GM18499 (cell line): ENCODE measurements at regions not wholly inside any gene's neighbourhood (a gene's known extent, or its start where the extent isn't known, plus 50 kb on each side); places are given as distances from the start of the nearest gene placed in this dataset.

ENCODE experiments used
- ATAC-seq: cut with Tn5 transposase; IDR thresholded peaks from one replicate; pipeline ENCODE4 v1.9.1; 2021; ENCODE audit warnings: moderate number of reproducible peaks; ENCODE audit not compliant: insufficient read depth, unreplicated experiment

DNA sequence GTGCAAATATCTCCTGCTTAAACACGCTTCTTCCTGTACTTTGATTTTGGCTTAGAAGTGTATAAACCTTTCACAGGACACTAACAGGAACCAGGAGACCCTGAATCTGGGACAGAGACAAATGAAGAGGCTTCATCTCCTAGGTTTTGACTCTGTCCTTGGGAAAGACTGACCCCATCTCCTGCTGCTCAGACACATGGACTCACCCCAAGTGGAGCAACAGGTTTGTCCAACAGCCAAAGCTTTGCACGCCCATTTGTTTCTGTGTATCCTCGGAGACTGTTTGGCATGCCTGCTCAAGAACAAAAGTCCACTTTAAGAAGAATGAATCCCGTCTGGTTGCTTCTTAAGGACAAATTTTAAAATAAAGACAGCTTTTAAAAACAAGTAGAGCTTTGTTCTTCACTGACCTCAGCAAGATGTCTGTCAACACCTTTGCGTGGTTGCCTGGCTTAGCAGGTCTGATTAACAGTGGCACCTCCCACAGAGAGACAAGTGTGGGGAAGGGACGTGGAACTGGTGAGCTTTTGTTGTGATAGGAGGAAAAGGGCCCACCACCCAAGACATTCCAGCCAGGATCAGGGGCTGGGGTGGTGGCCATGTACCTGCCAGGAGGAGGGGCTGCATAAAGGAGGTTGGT, 202.6 kb downstream of the SOD2 start:
- no peak for ATAC-seq

DNA sequence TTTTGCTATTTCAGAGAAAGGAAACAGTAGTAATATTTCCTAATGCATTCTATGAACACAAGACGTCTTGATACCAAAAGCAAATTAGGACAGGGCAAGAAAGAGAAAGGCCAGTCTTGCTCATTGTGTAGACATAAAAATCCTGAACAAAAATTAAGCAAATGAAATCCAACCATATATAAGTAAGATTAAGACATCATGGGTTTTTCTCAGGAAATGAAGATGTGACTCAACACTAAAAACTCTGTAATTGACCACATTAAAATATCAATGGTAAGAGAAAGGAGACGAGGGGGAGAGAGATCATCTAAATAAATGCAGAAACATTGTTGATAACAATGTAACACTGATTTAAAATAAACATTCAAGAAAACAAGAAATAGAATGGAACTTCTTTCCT, 205.4 kb downstream of the SOD2 start:
- no peak for ATAC-seq

DNA sequence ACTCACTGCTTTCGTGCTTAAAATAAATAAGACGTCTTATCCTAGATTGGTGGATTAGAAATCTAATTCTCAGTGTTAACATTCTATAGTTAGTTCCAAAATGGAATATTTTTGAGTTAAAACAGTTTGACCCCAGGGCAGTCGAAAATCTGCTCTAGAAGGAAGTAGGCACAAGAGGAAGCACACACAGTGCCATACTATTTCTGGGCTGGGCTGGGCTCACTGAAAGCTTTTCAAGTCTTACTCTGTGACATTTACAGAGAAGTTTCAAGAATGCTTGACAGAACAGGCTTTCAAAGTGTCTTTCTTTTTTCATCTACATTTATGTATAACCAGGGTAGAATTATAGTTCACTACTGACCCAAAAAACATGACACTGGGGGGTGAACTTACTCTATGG, 209.8 kb downstream of the SOD2 start:
- no peak for ATAC-seq

DNA sequence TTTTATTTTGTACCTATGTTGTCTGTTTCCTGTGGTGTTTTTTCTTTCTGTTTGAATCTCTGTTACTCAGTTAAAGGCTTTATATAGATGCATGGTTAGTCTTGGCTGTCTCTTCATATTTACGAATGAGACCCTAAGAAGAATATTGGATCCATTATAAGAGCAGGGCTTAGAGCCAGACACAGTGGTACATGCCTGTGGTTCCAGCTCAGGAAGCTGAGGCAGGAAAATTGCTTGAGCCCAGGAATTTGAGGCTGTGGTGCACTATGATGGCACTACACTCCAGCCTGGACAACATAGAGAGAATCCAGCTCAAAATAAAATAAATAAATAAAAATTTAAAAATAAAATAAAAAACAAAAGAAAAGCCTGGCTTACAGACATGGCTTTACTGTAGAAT, 211.1 kb downstream of the SOD2 start:
- no peak for ATAC-seq

DNA sequence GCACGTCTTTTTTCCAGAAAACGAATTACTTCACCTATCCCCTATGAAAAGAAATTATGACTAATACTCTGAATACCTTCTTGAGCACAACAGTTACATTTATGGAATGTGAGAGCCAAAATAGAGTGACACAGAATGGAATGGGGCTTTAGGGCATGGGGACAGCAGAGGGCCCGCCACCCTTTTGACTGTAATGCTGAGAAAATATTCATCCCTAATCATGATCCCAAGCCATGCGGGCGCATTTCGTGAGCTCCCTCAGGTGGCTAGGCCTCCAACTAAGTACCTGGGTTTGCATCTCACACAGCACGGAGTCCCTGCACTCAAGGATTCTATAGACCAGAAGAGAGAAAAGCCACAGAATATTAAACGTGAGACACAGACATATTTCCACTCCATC, 212.6 kb downstream of the SOD2 start:
- ATAC-seq: no peak

DNA sequence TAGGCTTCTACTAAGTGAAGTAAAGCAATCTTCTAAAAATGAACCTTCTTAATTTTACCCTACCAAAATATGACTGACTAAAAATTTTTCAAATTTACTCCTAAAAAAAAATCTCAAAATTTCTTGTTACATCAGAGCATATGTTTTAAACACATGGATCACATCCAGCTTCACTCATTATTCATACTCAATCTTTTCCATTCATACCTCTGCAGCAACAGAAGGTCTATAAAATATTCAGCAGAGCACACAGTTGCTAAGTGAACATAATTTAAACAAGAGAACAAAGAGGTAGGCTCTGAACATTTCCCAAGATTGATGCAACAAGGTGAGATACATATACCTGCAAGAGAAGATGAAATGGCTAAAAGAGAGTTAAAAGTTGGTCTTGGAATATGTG, 213.9 kb downstream of the SOD2 start:
- no peak for ATAC-seq

DNA sequence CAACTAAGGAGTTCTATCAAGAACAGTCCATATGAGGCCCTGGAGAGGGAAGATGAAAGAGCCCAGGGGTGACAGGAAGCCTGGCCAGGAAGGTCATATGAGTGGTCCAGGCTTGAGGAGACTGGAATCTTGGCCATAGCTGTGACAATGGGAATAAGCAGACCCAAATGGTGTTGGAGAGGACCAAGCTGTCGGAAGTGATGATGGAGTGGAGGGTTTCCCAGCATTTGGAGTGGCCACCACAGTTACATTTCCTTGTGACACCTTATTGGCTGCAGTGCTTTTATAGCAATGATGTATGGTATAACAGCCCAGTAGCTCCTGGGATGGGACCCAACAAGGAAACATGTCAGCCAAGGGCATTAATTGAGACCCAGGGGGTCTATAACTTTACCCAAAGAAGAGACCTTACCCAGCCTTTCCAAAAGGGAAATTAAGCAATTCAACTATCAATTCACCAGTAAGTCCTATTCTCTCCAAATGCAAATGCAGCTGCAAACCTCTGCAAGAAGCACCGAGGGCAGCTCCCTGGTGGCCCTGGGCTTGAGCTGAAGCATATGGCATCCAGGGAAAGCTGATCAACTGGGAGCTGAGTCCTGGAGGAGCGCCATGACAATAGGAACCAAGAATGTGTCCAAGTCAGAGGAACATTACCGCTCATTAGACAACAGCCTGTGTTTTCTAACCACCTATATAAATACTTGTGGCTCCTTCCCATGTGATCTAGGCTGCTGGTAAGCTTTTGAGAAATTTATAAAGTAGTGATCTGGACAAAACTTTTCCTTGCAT, 219.4 kb downstream of the SOD2 start:
- no peak for ATAC-seq

DNA sequence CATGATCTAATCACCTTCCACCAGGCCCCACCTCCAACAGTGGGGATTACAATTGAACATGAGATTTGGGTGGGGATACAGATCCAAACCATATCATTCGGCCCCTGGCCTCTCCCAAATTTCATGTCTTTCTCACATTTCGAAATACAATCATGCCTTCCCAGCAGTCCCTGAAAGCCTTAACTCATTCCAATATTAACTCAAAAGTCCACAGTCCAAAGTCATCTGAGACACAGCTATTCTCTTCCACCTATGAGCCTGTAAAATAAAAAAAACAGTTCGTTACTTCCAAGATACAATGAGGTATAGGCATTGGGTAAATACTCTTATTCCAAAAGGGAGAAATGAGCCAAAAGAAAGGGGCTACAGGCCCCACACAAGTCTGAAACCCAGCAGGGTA, 222.6 kb downstream of the SOD2 start:
- ATAC-seq: no peak

DNA sequence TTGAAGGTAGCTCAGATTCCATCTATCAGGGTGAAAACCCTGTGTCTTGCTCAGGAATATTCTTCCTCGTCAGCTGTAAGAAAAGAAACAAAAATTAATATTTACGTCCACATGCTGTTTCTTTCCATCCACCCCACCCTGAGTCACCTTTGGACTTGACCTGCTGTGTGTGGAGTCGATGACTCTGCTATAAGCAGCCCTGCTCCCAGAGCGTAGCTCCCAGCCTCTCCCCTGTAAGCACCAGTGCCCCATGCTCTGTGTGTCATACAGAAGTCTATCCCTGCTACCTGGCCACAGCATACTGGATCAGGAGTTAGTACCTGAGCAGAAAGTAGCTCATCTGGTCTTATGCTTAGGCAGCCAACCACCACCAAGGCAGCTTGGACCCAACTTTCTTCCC, 223.6 kb downstream of the SOD2 start:
- no peak for ATAC-seq

DNA sequence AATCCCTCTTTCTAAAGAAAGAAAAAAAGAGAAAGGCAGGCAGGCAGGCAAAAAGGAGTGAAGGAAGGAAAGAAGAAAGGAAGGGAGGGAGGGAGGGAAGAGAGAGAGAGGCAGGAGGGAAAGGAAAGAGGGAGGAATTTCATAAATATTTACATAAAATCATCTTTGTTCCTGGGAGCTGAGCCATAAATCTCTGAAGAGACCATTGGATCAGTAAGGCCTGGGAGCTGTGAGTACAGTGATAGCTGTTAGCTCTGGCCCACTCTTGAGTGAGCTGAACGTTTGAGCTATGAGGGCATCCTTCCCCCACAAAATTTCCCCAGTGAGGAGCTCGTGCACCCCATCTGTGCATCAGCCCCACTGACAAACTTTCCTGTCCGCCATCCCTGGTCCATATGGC, 224.0 kb downstream of the SOD2 start:
- ATAC-seq: no peak

DNA sequence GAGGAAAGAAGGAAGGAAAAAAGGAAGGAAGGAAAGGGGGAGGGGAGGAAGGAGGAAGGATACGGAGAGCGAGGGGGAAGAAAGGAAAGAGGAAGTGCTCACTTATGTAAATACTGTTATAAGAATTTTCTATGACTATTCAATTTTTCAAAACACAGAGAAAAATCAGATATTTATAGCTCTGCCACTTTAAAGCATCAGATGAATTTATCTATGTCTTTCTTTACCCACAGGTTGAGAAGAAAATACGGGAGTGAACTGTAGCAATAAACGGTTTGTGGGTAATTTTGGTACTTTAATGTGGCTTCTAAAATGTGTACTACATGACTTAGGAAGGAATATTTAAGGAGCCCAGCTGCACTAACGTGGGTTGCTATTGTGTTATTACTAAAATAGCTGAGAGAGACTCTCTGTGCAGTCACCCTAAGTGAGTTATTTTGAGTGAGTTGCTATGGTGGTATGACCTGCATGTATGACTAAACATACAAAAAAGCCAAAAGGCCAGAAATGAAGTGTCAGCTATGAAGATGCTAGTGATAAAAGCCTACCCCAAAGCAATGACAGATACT, 225.5 kb downstream of the SOD2 start:
- peak; percentile 84 for ATAC-seq

DNA sequence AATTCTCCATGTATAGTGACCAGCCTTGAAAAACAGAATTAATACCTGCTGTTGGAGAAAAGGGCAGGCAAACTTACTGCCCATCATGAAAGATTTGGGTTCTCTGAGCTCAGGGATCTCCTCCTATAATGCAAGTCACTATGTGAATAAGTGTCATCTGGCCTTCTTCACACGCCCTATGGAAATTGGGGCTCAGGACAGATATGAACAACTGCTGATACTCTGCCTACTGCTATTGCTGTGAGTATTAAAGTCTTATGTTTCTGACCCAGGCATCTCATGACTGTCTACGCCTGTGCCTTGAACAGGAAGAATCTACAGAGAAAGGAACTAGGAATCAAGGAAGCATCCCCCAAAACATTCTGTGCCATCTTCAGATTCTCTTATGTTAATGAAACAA, 226.1 kb downstream of the SOD2 start:
- no peak for ATAC-seq

DNA sequence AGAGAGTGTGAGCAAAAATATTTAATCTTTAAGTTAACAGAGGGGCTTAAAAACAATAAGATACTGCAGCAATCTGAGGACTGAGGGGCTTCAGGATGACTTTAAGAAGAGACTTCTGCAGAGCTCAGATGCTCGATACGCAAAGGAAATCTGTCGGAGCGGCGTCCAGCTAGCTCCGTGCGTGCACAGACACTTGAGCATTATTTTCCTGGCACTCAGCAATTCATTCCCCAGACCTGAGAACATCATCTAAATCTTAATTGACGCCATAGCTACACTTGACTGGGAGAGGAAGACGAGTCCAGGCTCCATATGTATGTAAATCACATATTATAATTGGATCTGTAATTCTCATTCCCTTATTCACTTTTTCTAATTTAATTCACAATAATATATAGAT, 228.2 kb downstream of the SOD2 start:
- no peak for ATAC-seq

DNA sequence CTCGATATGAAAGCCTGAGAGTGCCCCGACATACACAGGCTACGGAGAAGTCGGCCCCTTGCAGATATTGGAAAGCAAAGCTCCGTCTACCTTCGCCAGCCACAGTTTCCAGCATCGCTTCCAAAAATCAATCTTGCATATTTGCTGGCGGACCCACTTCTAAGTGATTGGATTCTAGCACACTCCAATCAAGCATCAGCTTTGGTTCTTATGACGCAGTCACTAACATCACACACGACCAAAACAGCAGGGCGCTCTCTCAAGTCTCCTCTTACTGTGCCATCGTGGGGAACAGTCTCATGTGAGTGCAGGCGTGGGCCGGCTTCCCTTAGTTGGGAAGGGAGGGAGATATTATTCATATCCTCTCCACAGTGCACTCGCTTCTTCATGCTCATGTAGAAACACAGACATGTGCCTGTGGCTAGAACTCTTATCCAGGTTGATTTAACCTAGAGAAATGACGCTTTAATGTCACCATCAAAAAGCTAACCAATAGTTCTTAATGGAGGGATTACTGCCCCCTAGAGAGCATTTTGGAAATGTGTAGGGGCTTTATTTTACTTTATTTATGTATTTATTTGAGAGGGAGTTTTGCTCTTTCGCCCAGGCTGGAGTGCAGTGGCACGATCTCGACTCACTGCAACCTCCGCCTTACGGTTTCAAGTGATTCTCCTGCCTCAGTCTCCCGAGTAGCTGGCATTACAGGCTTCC, 229.8 kb downstream of the SOD2 start:
- ATAC-seq: no peak

DNA sequence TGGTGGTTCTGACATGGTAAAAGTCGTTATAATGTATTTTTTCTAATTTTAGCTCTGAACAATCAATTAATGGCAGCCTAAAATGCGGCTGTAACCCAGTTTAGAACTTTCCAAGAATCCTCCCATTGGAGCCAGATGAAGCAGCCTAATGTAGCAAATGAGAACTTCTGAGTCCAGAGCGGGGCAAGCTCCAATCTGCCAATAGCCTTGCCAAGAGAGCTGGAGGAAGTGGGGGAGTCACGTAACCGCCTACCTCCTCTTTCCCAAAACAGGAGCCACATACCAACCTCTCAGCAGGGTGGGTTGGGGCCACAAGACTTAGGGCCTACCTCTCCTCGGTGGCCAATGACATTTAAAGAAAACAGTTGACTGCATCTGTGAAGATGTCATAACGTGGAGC, 230.6 kb downstream of the SOD2 start:
- ATAC-seq: no peak

DNA sequence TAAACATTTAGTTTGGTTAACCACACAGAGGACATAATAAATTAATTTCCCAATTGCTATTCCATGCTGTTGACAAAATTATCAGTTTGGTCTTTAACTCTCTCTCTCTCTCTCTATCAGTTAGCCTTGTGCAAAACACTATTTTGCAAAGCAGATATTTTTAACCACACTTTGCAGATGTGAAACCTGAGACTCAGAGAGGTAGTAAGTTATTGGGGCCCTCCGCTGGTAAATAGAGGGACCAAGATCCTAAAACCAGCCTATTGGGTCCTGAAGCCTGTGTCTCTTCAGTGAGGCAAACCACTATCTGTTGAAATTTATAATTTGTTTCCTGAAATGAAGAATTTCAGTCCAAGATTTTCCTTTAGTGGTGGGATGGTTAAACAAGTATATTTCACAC, 231.0 kb downstream of the SOD2 start:
- peak; percentile 89 for ATAC-seq

DNA sequence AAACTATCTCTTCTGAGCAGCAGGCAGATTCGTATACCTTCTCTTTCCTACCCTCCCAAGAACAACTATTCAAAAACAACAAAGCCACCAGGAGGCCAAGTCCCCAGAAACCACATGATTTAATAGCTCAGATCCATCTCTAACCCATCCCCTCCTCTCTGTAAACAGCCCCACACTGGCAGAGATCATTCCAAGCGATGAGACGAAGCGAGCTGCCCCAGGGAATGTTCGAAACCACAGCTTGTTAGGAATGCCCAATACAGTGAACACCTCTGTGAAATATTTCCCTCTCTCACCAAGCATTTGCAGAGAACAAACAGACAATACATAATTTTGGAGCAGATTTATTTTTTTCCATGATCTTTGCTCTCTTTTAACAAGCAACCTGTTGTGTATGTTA, 231.8 kb downstream of the SOD2 start:
- ATAC-seq: no peak

DNA sequence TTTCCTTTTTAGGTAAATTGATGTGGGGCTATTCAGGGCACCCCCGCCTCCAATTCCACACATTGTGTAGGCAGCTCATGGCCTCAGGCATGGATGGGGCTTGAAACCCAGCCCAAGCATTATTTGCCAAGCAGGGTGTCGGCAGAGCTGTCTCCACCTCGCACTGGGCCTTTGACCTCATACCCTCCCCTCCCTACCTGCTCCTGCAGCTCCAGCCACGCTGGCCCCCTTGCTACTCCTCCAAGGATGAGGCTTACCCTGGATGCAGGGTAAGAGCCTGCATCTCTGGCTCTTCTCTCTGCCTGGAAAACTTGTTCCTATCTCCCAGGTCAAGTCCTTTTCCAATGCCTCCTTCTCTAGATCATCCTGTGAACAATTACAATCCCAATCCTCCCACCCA, 232.6 kb downstream of the SOD2 start:
- no peak for ATAC-seq

DNA sequence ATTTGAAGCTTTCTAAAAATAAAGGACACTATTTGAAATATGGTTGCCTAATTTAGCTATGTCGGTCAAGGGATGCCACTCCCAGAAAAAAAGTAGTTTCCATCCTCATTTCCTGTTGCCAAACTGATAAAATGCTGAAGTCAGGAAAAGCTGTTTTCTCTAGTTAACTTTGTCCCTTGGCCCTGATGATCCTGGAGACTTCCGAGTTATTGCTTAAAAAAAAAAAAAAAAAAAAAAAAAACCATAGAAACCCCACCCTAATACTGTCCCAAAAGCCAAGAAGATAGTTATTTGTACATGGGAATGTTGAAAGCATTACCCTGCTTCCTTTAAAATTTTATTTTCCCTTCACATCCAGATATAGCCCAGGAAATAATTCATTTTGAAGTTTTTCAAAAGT, 236.7 kb downstream of the SOD2 start:
- ATAC-seq: no peak

DNA sequence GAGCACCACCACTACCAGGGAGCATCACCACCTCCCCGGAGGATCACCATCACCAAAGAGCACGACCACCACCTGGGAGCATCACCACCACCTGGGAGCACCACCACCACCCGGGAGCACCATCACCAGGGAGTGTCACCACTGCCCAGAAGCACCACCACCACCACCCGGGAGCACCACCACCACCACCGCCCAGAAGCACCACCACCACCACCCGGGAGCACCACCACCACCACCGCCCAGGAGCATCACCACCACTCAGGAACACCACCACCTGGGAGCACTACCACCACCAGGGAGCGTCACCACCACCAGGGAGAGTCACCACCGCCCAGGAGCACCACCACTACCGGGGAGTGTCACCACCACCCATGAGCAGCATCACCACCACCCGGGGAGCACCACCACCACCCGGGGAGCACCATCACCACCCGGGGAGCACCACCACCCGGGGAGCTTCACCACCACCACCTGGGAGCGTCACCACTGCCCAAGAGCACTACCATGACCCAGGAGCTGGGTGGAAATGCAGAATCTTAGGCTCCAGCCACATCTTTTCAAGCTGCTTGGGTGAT, 237.3 kb downstream of the SOD2 start:
- no peak for ATAC-seq
